ENCODE measurements at regions not wholly inside any gene's neighbourhood (a gene's known extent, or its start where the extent isn't known, plus 50 kb on each side); places are given as distances from the start of the nearest gene placed in this dataset.
A peak's percentile ranks its signal among the peaks of the same experiment; 100 is the strongest.

- no peaks in the 10 kb centered on the region for H3K27me3 ChIP-seq
- no peaks in the 10 kb centered on the region for H3K4me1 ChIP-seq
- no peak for DNase-seq
- H3K27ac ChIP-seq, result no peak overlapping the region
- no peak overlapping the region for H3K4me3 ChIP-seq
- H3K36me3 ChIP-seq, result no peaks in the 10 kb centered on the region
- no peaks in the 10 kb centered on the region for H3K9me3 ChIP-seq (replicated peaks)
Observed at GRCh38 chrX:42597481-42597880, 180.5 kb downstream of the PPP1R2C start.

- H3K4me3 ChIP-seq, result no peak overlapping the region
- H3K27ac ChIP-seq, result no peak overlapping the region
- H3K4me1 ChIP-seq, result no peaks in the 10 kb centered on the region
- no peaks in the 10 kb centered on the region for H3K36me3 ChIP-seq
- H3K9me3 ChIP-seq (replicated peaks), result no peaks in the 10 kb centered on the region
- no peaks in the 10 kb centered on the region for H3K27me3 ChIP-seq
- no peak for DNase-seq
Observed at GRCh38 chrX:42585842-42586621, 191.9 kb downstream of the PPP1R2C start.

GRCh38 chrX:42577936-42578470 lies 200.0 kb downstream of the PPP1R2C start:
- Histone ChIP-seq H3K36me3 (no peaks in the 10 kb centered on the region), H3K9me3 (replicated peaks) (no peaks in the 10 kb centered on the region), H3K4me1 (no peaks in the 10 kb centered on the region), H3K27ac (no peak overlapping the region), H3K4me3 (no peak overlapping the region), H3K27me3 (no peaks in the 10 kb centered on the region)
- DNase-seq, result peak in 1 of 2 experiments; percentile 2

- H3K4me3 ChIP-seq, result no peak overlapping the region
- H3K4me1 ChIP-seq, result no peaks in the 10 kb centered on the region
- H3K27me3 ChIP-seq, result no peaks in the 10 kb centered on the region
- H3K36me3 ChIP-seq, result no peaks in the 10 kb centered on the region
- H3K27ac ChIP-seq, result no peak overlapping the region
- no peak for DNase-seq
- no peaks in the 10 kb centered on the region for H3K9me3 ChIP-seq (replicated peaks)
Observed at GRCh38 chrX:42567268-42567667, 210.7 kb downstream of the PPP1R2C start.

- Histone ChIP-seq H3K36me3 (no peaks in the 10 kb centered on the region), H3K27ac (no peak overlapping the region), H3K27me3 (no peaks in the 10 kb centered on the region), H3K9me3 (replicated peaks) (no peaks in the 10 kb centered on the region), H3K4me3 (no peak overlapping the region), H3K4me1 (no peaks in the 10 kb centered on the region)
- DNase-seq, result no peak
Observed at GRCh38 chrX:42565739-42566138, 212.2 kb downstream of the PPP1R2C start.

- Histone ChIP-seq H3K9me3 (replicated peaks) (no peaks in the 10 kb centered on the region), H3K27me3 (no peaks in the 10 kb centered on the region), H3K36me3 (no peaks in the 10 kb centered on the region), H3K4me1 (no peaks in the 10 kb centered on the region), H3K27ac (no peak overlapping the region), H3K4me3 (no peak overlapping the region)
- no peak for DNase-seq
Observed at GRCh38 chrX:42546800-42547199, 231.2 kb downstream of the PPP1R2C start.

GRCh38 chrX:42544883-42545282 lies 233.1 kb downstream of the PPP1R2C start:
- DNase-seq, result no peak
- no peaks in the 10 kb centered on the region for H3K27me3 ChIP-seq
- H3K36me3 ChIP-seq, result no peaks in the 10 kb centered on the region
- no peak overlapping the region for H3K27ac ChIP-seq
- H3K9me3 ChIP-seq (replicated peaks), result no peaks in the 10 kb centered on the region
- H3K4me1 ChIP-seq, result no peaks in the 10 kb centered on the region
- no peak overlapping the region for H3K4me3 ChIP-seq

- no peak overlapping the region for H3K27ac ChIP-seq
- H3K9me3 ChIP-seq (replicated peaks), result no peaks in the 10 kb centered on the region
- H3K27me3 ChIP-seq, result no peaks in the 10 kb centered on the region
- no peaks in the 10 kb centered on the region for H3K4me1 ChIP-seq
- no peak for DNase-seq
- no peak overlapping the region for H3K4me3 ChIP-seq
- no peaks in the 10 kb centered on the region for H3K36me3 ChIP-seq
Observed at GRCh38 chrX:42541554-42541953, 236.4 kb downstream of the PPP1R2C start.

GRCh38 chrX:42540146-42540545 lies 237.8 kb downstream of the PPP1R2C start:
- Histone ChIP-seq H3K27me3 (no peaks in the 10 kb centered on the region), H3K9me3 (replicated peaks) (no peaks in the 10 kb centered on the region), H3K4me1 (no peaks in the 10 kb centered on the region), H3K36me3 (no peaks in the 10 kb centered on the region), H3K4me3 (no peak overlapping the region), H3K27ac (no peak overlapping the region)
- no peak for DNase-seq

GRCh38 chrX:42538405-42538804 lies 239.6 kb downstream of the PPP1R2C start:
- Histone ChIP-seq H3K36me3 (no peaks in the 10 kb centered on the region), H3K27ac (no peak overlapping the region)

GRCh38 chrX:42536286-42536685 lies 241.7 kb downstream of the PPP1R2C start:
- Histone ChIP-seq H3K36me3 (no peaks in the 10 kb centered on the region), H3K27me3 (no peaks in the 10 kb centered on the region), H3K4me3 (no peak overlapping the region), H3K4me1 (no peaks in the 10 kb centered on the region), H3K9me3 (replicated peaks) (no peaks in the 10 kb centered on the region), H3K27ac (no peak overlapping the region)
- no peak for DNase-seq

More at GRCh38 chrX:42538405-42538804, 239.6 kb downstream of the PPP1R2C start:
- no peaks in the 10 kb centered on the region for H3K27me3 ChIP-seq
- no peaks in the 10 kb centered on the region for H3K9me3 ChIP-seq (replicated peaks)
- H3K4me1 ChIP-seq, result no peaks in the 10 kb centered on the region
- no peak overlapping the region for H3K4me3 ChIP-seq
- DNase-seq, result no peak

GRCh38 chrX:42535233-42535632 lies 242.7 kb downstream of the PPP1R2C start:
- Histone ChIP-seq H3K4me3 (no peak overlapping the region), H3K9me3 (replicated peaks) (no peaks in the 10 kb centered on the region), H3K27me3 (no peaks in the 10 kb centered on the region), H3K4me1 (no peaks in the 10 kb centered on the region), H3K36me3 (no peaks in the 10 kb centered on the region), H3K27ac (no peak overlapping the region)
- no peak for DNase-seq

GRCh38 chrX:42533761-42534160 lies 244.2 kb downstream of the PPP1R2C start:
- Histone ChIP-seq H3K9me3 (replicated peaks) (no peaks in the 10 kb centered on the region), H3K27me3 (no peaks in the 10 kb centered on the region), H3K4me1 (no peaks in the 10 kb centered on the region), H3K27ac (no peak overlapping the region), H3K36me3 (no peaks in the 10 kb centered on the region), H3K4me3 (no peak overlapping the region)
- no peak for DNase-seq

GRCh38 chrX:42531441-42531840 lies 246.5 kb downstream of the PPP1R2C start:
- Histone ChIP-seq H3K9me3 (replicated peaks) (no peaks in the 10 kb centered on the region), H3K4me3 (no peak overlapping the region), H3K27me3 (no peaks in the 10 kb centered on the region), H3K4me1 (no peaks in the 10 kb centered on the region), H3K27ac (no peak overlapping the region), H3K36me3 (no peaks in the 10 kb centered on the region)
- no peak for DNase-seq

- no peak for DNase-seq
- Histone ChIP-seq H3K9me3 (replicated peaks) (no peaks in the 10 kb centered on the region), H3K27ac (no peak overlapping the region)
Observed at GRCh38 chrX:42530027-42530426, 247.9 kb downstream of the PPP1R2C start.

GRCh38 chrX:42524379-42524778 lies 253.6 kb downstream of the PPP1R2C start:
- Histone ChIP-seq H3K4me1 (0 out of 2 replicates have a peak, but pooled peaks cover 2% of the 10 kb centered on the region), H3K27me3 (no peaks in the 10 kb centered on the region), H3K9me3 (replicated peaks) (no peaks in the 10 kb centered on the region), H3K4me3 (no peak overlapping the region), H3K36me3 (no peaks in the 10 kb centered on the region), H3K27ac (no peak overlapping the region)
- DNase-seq, result peak; percentile 1

More at GRCh38 chrX:42530027-42530426, 247.9 kb downstream of the PPP1R2C start:
- Histone ChIP-seq H3K4me1 (no peaks in the 10 kb centered on the region), H3K27me3 (no peaks in the 10 kb centered on the region), H3K36me3 (no peaks in the 10 kb centered on the region), H3K4me3 (no peak overlapping the region)

All from SJCRH30 (cell line).